HG03439 (cell line): ENCODE measurements at regions not wholly inside any gene's neighbourhood (a gene's known extent, or its start where the extent isn't known, plus 50 kb on each side); places are given as distances from the start of the nearest gene placed in this dataset.

Experiments
- ATAC-seq: cut with Tn5 transposase; IDR thresholded peaks from one replicate; pipeline ENCODE4 v1.9.1; 2021; ENCODE audit warnings: mild to moderate bottlenecking, moderate library complexity; ENCODE audit not compliant: unreplicated experiment

- no peak for ATAC-seq
Observed at GRCh38 chr11:128407962-128408361, 179.4 kb downstream of the ETS1 start.

DNA sequence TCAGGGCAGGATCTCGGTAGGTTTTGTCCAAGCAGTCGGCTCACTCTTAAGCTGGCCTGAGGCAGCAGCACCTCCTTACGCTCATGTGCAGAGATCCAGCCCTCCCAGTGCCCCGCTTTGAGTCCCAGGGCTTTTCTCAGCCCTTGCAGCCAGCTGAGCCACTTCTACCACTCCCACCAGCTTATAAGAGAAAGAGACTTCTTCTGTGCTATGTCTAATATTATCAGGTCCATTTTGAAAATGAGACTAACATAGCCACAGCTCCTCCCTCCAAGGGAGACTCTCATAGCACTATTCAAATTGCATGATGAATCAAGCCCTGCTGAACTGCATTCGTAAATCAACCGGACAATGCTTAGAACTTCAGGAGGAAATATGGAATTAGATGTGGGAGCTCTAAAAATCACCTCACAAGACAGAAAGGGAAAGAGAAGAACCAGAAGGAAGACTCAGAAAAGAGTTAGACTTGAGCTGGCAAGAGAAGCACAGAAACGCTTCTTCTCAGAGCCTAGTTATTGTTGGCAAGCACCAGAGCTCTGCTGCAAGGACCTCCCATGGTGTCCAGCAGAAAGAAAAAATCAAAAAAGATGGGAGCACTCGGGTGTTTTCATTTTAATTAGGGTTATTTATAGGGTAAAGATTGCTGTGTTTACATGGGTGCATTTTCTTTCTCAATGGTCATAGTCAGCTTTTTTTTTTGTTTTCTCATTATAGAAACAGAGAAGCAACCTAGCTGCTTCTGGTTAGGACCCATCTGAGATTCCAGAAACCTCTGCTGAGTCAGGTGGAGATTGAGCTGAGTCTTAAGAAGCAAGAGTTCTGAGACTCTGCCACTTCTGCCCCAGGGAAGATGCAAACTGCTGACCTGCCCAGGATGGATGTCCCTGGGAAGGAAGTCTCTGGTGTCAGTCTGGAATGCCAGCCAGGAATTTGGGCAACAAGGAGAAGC, 181.4 kb downstream of the ETS1 start:
- peak; percentile 61 for ATAC-seq

DNA sequence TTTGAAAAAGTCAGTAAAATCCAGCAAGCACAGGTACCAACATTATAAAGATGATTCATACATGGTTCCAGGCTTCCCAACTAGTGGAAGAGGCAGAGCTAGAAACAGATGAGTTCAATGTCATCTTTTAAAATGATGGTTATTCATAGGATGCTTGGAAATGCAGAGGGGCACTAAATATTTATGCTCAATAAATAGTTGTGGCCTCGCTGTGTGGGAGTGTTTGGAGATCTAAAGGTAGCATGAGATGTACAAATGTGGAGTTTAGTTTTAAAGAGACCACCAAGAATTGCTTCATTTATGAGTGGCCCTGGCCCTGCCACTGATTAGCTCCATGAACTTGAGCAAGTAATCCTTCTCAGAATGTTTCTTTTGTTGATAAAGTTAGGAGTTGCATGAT, 182.2 kb downstream of the ETS1 start:
- ATAC-seq: no peak

DNA sequence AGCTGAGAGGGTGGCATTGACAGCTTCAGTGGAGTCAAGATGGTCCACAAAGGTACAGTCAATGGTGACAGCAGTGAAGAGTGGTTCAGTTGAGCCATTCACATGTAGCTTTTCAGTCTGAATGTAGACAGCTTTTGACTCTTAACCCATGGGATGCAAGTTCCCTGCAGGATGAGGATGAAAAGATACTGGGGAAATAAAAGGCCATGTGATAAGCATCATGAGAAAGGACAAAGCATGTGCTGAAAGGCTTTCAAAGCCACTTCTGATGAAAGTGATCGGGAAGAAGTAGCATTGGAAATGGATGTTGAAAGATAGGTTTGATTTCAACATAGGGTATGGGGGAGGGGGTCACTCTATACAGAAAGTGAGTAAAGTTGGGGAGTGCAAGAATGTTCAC, 182.9 kb downstream of the ETS1 start:
- ATAC-seq: no peak

DNA sequence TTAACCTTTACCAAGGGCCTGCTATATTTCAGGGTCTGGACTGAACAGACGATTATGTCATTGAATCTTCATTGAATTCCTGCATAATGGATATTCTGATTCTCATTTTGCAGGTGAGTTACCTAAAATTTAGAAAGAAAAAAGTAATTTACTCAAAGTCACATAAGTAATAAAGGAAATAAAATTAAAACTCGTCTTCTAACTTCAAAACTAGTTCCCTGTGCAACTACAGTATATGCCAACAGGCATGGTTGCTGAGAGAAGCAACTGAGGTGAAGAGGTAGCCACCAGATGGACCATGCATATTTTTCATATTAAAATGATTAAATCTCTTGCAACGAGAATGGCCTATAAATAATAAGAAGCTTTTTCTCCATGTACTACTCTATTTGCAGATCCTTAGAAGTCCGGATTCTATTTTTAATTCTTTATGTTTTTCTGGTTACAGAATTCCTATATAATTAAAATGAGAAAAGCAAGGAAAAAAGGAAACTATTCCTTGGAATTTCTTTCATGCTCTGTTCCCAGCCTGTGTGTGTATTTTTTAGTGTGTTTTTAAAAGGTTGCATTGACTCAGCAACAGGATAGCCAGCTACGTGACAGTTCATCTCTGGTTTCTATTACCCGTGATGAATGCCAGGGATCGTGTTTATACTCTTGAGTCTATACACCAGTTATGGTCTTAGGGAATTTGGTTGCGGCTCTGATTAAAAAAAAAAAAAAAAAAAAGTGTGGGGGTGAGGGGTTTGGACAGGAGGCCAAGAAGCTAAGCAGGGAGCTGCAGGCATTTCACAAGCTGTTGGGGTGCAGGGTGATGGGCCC, 186.8 kb downstream of the ETS1 start:
- ATAC-seq: no peak

GRCh38 chr11:128399251-128400121, 187.9 kb downstream of the ETS1 start:
- ATAC-seq: peak; percentile 53

GRCh38 chr11:128398517-128399250, 188.7 kb downstream of the ETS1 start:
- peak; percentile 42 for ATAC-seq

- ATAC-seq: no peak
Observed at GRCh38 chr11:128397362-128397761, 190.0 kb downstream of the ETS1 start.

- no peak for ATAC-seq
Observed at GRCh38 chr11:128394431-128395089, 192.8 kb downstream of the ETS1 start.

GRCh38 chr11:128392259-128392658, 195.1 kb downstream of the ETS1 start:
- no peak for ATAC-seq

DNA sequence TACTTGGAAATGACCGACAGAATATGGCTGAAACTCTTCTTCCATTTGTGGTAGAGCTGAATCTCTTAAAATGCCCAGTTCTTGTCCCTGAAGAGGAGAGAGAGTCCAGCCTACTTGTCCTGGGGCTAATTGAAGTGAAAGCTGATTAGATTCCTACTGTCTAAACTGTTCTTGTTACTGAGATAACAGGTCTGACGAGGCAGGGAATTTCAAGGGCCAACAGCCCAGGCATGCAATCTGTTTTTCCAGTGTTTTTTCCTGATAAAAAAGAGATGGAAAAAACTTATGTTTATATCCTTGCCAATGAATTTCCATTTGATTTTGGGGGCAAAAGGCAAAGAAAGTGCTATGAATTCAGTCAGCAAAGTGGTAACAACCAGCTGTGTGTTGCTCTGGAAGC, 195.5 kb downstream of the ETS1 start:
- ATAC-seq: no peak

DNA sequence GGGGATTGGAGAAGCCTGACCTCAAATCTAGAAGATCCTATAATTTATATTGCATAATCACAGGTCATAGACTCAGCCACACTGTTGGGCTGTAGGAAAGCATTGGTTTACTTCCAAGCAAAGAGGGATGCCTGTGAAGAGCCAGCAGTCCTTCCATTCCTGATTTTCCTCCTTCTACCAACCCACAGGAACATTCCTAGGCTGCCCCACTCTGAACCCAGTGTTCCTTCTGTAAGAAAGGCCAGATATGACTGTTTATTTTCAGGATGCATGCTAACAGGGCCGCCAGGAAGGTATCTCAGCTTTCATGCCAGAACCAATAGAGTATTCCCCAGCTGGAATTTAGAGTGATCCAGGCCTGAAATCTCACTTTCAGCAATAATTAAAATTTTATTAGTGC, 197.1 kb downstream of the ETS1 start:
- ATAC-seq: no peak

- no peak for ATAC-seq
Observed at GRCh38 chr11:128389461-128389976, 197.8 kb downstream of the ETS1 start.

DNA sequence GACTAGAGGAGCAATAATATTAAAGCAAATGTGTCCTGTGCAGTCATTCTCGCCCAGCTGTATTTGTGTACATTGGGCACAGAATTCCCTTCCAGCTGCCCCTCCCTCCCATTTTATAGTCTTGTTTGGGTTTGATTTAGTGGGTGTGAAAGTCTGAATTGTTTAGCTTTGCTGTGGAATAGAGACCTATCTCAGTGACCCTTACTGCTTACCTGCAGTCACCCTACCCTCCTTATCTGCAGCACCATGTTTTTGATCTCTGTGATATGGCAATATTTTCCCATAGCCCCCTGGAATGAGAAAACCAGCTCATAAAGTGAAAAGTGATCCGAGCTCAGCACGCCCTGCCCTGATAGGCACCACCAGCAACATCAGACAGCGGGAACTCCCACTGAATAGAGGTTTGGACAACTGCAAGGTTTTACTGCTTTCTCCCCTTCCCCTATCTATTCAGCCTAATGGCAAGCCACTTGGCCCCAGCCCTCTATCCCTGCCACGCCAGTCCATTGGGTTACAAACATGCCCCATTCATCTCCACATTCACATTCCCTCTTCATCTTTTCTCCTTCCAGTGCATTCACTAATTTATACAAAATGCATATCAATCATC, 199.0 kb downstream of the ETS1 start:
- no peak for ATAC-seq

DNA sequence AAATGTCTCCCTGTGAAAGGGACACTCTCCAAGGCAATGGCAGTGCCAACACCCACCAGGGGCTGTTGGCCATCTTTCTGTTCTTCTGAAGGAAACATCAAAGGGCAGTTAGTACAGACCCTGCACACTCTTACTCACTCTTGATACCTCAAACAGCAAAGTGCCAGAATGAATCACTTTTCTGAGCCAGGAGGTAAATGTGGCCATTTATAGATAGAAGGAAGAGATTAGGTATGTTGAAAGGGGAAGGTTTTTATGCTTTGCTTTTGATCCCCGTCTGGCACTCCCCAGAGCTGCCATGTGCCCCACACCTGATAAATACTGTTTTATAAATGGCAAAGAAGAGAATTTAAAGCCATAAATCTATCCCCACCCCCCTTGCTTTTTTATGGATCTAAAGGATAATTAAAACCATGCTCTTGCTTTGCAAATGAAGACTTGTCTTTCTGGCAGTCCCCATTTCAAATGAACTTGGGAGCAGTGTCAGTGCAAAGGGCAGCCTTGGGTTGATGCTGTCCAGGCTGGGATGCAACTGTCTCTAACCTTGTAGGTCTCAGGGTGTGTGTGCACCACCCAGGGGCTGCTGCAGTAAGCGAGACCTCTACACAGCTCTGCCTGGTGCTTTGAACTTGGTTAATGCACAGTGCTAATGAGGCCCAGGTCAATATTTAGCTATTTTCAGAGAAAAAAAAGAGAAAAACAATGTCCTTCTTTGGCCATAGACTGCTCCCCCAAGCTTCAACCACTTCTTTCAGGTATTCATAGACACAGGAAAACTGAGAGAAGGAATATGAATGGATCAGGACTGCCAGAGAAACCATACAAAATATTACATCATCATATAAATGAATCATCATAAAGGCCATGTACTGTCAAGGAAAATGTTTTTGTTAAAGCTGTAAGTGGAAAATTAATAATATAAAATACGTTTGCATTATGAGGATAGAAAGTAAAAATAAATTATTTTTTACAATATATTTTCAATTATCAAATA, 207.5 kb downstream of the ETS1 start:
- no peak for ATAC-seq

- ATAC-seq: no peak
Observed at GRCh38 chr11:128375961-128376360, 211.4 kb downstream of the ETS1 start.

- no peak for ATAC-seq
Observed at GRCh38 chr11:128374026-128374425, 213.3 kb downstream of the ETS1 start.

DNA sequence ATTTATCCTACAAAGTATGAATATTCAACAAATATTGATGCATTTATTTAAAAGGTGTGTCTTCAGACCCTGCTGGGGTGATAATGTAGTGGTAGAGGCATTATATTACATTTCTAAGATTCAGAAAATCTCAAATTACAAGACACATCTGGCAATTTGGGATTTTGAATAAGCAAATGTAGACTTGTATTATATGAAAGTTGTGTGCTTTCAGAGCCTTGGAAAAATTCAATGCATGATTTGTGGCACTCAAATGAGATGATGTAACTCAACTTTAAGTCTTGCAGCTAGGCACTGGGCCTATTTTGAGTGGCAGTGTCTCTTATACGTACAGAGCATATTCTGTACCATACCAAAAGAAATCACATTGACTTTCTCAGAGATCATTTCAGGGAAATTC, 214.4 kb downstream of the ETS1 start:
- ATAC-seq: no peak
